IMR-90 (cell line): ENCODE measurements at regions not wholly inside any gene's neighbourhood (a gene's known extent, or its start where the extent isn't known, plus 50 kb on each side); places are given as distances from the start of the nearest gene placed in this dataset.

Experiments
- ATAC-seq: fragments of 200-7000 bp; cut with Tn5 transposase; 2 replicates; pipeline ENCODE4 v1.9.1; 2020; ENCODE audit warnings: low read depth, mild to moderate bottlenecking, moderate library complexity
- BruUV-seq: library from RNA; stranded (reverse); fragments of 400-500 nt; replicated peaks from 2 replicates; lab custom pipeline; 2021; lab: Mats Ljungman, UMichigan
- CTCF ChIA-PET: fragments of 300-600 bp; formaldehyde crosslinking; extraction: SDS; loops from one replicate; lab custom pipeline; 2021; ENCODE audit warnings: antibody characterized with exemption; lab: Yijun Ruan, JAX
- POLR2A ChIA-PET: fragments of 300-600 bp; sonication (Branson Sonifier 250); formaldehyde crosslinking; loops from one replicate; lab custom pipeline; 2022; ENCODE audit warnings: antibody characterized with exemption; ENCODE audit not compliant: unreplicated experiment; lab: Charles Lee
- DNase-seq: peaks from one replicate; pipeline ENCODE4 v3.0.0; 2013
- H2AFZ ChIP-seq: replicated peaks from 2 replicates; pipeline ENCODE3; 2013; ENCODE audit warnings: low read length, mild to moderate bottlenecking; ENCODE audit not compliant: poor library complexity
- H2AK5ac ChIP-seq: 2 replicates; pipeline ENCODE4 v1.6.1; 2013; ENCODE audit warnings: low read depth, low read length, inconsistent platforms
- H2AK9ac ChIP-seq: replicated peaks from 2 replicates; pipeline ENCODE3; 2013; ENCODE audit warnings: mild to moderate bottlenecking, low read depth, low read length, moderate library complexity; ENCODE audit not compliant: poor library complexity
- H2BK120ac ChIP-seq: 2 replicates; pipeline ENCODE4 v1.6.1; 2013; ENCODE audit warnings: low read depth, low read length, inconsistent platforms
- H2BK15ac ChIP-seq: 3 replicates; pipeline ENCODE4 v1.6.1; 2013; ENCODE audit warnings: low read depth, low read length, inconsistent platforms
- H2BK20ac ChIP-seq: 2 replicates; pipeline ENCODE4 v1.6.1; 2013; ENCODE audit warnings: low read depth, mild to moderate bottlenecking, inconsistent platforms, low read length, moderate library complexity
- H2BK5ac ChIP-seq: 2 replicates; pipeline ENCODE4 v1.6.1; 2013; ENCODE audit warnings: mild to moderate bottlenecking, low read depth, low read length, inconsistent platforms; ENCODE audit not compliant: poor library complexity, severe bottlenecking
- H3K14ac ChIP-seq: replicated peaks from 2 replicates; pipeline ENCODE4 v1.6.1; 2013; ENCODE audit warnings: low read depth, low read length, inconsistent platforms
- H3K18ac ChIP-seq: 2 replicates; pipeline ENCODE4 v1.6.1; 2013; ENCODE audit warnings: low read depth, low read length, control low read depth
- H3K23ac ChIP-seq: 2 replicates; pipeline ENCODE4 v1.6.1; 2013; ENCODE audit warnings: low read depth, low read length, inconsistent platforms
- H3K27ac ChIP-seq: 2 replicates; pipeline ENCODE4 v1.5.1; 2013; ENCODE audit warnings: mild to moderate bottlenecking, control low read depth, low read length; ENCODE audit not compliant: insufficient read depth
- H3K27me3 ChIP-seq: 2 replicates; pipeline ENCODE4 v1.6.1; 2013; ENCODE audit warnings: low read length; ENCODE audit not compliant: control insufficient read depth, insufficient read depth
- H3K36me3 ChIP-seq: 2 replicates; pipeline ENCODE4 v1.6.1; 2013; ENCODE audit warnings: low read length, mixed read lengths; ENCODE audit not compliant: control insufficient read depth, insufficient read depth
- H3K4ac ChIP-seq: 2 replicates; pipeline ENCODE4 v1.6.1; 2013; ENCODE audit warnings: low read depth, low read length, inconsistent platforms
- H3K4me1 ChIP-seq: 2 replicates; pipeline ENCODE4 v1.6.1; 2013; ENCODE audit warnings: low read length, mixed read lengths; ENCODE audit not compliant: control insufficient read depth, insufficient read depth
- H3K4me2 ChIP-seq: 2 replicates; pipeline ENCODE4 v1.6.1; 2013; ENCODE audit warnings: low read depth, mild to moderate bottlenecking, control low read depth, low read length, moderate library complexity
- H3K4me3 ChIP-seq: 2 replicates; pipeline ENCODE4 v1.5.1; 2013; ENCODE audit warnings: low read depth, mild to moderate bottlenecking, control low read depth, low read length, moderate library complexity; ENCODE audit not compliant: insufficient read depth
- H3K56ac ChIP-seq: 2 replicates; pipeline ENCODE4 v1.6.1; 2013; ENCODE audit warnings: low read length, inconsistent platforms; ENCODE audit not compliant: insufficient read depth; ENCODE audit errors: extremely low read depth
- H3K79me1 ChIP-seq, 2 experiments: 2 replicates each; pipeline ENCODE4 v1.6.1; 2013; ENCODE audit warnings: low read length in 2 of 2, inconsistent platforms in 1 of 2, low read depth in 1 of 2
- H3K9ac ChIP-seq: 2 replicates; pipeline ENCODE4 v1.6.1; 2013; ENCODE audit warnings: low read depth, low read length, control low read depth
- H3K9me1 ChIP-seq: 2 replicates; pipeline ENCODE4 v1.6.1; 2013; ENCODE audit warnings: low read length, inconsistent platforms; ENCODE audit not compliant: insufficient read depth
- H3K9me3 ChIP-seq: 2 replicates; pipeline ENCODE4 v1.6.1; 2013; ENCODE audit warnings: low read length; ENCODE audit not compliant: control insufficient read depth, insufficient read depth
- H4K20me1 ChIP-seq: 2 replicates; pipeline ENCODE4 v1.6.1; 2013; ENCODE audit warnings: low read length, inconsistent platforms; ENCODE audit not compliant: insufficient read depth
- H4K5ac ChIP-seq: 2 replicates; pipeline ENCODE4 v1.6.1; 2013; ENCODE audit warnings: mild to moderate bottlenecking, low read depth, low read length, control low read depth
- H4K8ac ChIP-seq, 2 experiments: 2 replicates each; pipeline ENCODE4 v1.6.1; 2013; ENCODE audit warnings: low read depth in 2 of 2, low read length in 2 of 2, control low read depth in 1 of 2, inconsistent platforms in 1 of 2
- H4K91ac ChIP-seq: 2 replicates; pipeline ENCODE4 v1.6.1; 2013; ENCODE audit warnings: low read depth, low read length, inconsistent platforms; ENCODE audit not compliant: insufficient read depth
- CEBPB ChIP-seq: IDR thresholded peaks from 2 replicates; pipeline ENCODE4 v1.6.1; 2012; ENCODE audit warnings: low read depth, low read length, improper control_type of control experiment
- FOS ChIP-seq: fragments of 150-350 bp; IDR thresholded peaks from 2 replicates; pipeline ENCODE4 v1.6.1; 2016; ENCODE audit warnings: low read depth, low read length
- MAFK ChIP-seq: IDR thresholded peaks from 2 replicates; pipeline ENCODE4 v1.6.1; 2012; ENCODE audit warnings: low read depth, low read length, improper control_type of control experiment
- MAZ ChIP-seq: IDR thresholded peaks from 2 replicates; pipeline ENCODE4 v1.6.1; 2012; ENCODE audit warnings: low read depth, mild to moderate bottlenecking, low read length, improper control_type of control experiment, moderate library complexity, borderline replicate concordance
- POLR2A ChIP-seq: IDR thresholded peaks from 2 replicates; pipeline ENCODE4 v1.6.1; 2012; ENCODE audit warnings: mild to moderate bottlenecking, low read depth, low read length
- RAD21 ChIP-seq: IDR thresholded peaks from 2 replicates; pipeline ENCODE4 v1.6.1; 2012; ENCODE audit warnings: low read length, improper control_type of control experiment
- RCOR1 ChIP-seq: IDR thresholded peaks from 2 replicates; pipeline ENCODE4 v1.6.1; 2012; ENCODE audit warnings: mild to moderate bottlenecking, low read length, improper control_type of control experiment; ENCODE audit not compliant: insufficient replicate concordance
- RFX5 ChIP-seq: IDR thresholded peaks from 2 replicates; pipeline ENCODE4 v1.8.0; 2012; ENCODE audit warnings: low read depth, mild to moderate bottlenecking, low read length, moderate library complexity
- WGBS, 2 experiments: methylation state at CpG; one replicate each; pipeline versions ENCODE4 v1.1.5 to v1.1.7; 2013; ENCODE audit warnings: missing lambda C conversion rate in 2 of 2; ENCODE audit not compliant: insufficient read length in 1 of 2; ENCODE audit errors: extremely low coverage in 2 of 2; 5-methylcytosine and 5-hydroxymethylcytosine counted together
- dilution Hi-C: fragments of 300-500 bp; cut with HindIII; formaldehyde crosslinking; loops from one replicate; pipeline ENCODE4 v1.14.3; 2018; ENCODE audit warnings: low sequenced_read_pairs; ENCODE audit not compliant: unreplicated experiment
- in situ Hi-C: fragments of 300-500 bp; cut with MboI; formaldehyde crosslinking; loops from 3 replicates; pipeline ENCODE4 v1.14.3; 2019; ENCODE audit warnings: low sequenced_read_pairs, inconsistent platforms, mixed read lengths
- intact Hi-C: fragments of 100-400 bp; cut with micrococcal nuclease; formaldehyde crosslinking; loops from 2 replicates; pipeline ENCODE4 v1.10.0; 2022
- TF ChIP-seq, protein P1 (sequence below): conservative IDR thresholded peaks from 2 replicates; pipeline ENCODE4 v1.5.1; 2012; ENCODE audit warnings: mild to moderate bottlenecking, low read depth, low read length, improper control_type of control experiment
- TF ChIP-seq, protein P2 (sequence below): fragments of 150-350 bp; IDR thresholded peaks from 2 replicates; pipeline ENCODE4 v1.6.1; 2016; ENCODE audit warnings: low read depth, mild to moderate bottlenecking, low read length, moderate library complexity, borderline replicate concordance
- TF ChIP-seq, protein P3 (sequence below): fragments of 150-350 bp; IDR thresholded peaks from 2 replicates; pipeline ENCODE4 v1.6.1; 2017; ENCODE audit warnings: mild to moderate bottlenecking, antibody characterized with exemption, low read length, low read depth

DNA sequence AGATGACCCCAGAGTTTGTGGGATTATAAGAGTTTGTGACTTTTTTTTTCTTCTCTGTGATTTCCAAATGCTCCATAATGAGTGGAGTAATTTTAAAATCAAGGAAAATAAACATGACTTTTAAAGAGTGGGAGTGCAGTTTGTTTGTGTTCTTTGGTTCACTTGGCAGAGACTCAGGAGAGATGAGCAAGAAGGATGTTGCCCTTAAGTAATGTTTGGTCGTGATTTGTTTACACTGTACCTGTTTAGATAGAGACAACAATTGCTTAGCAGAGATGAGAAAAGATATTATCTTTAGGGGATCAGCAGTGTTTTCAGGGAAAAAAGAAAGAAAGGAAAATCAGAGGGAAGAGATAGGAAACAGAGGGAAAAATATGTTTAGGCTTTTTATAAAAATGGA, 170.8 kb downstream of the ADSS2 start:
- ChIA-PET CTCF (interaction anchor here (0.6 to 1.4 kb wide), 2 partner anchors 18 to 326 kb away, joined by 3 to 6 read pairs; no protein-coding TSS in a partner anchor), POLR2A (no interaction called here)
- no TSS peak for BruUV-seq
- Histone ChIP-seq H3K79me1 (no peaks in the 10 kb centered on the region), H2BK5ac (no peak overlapping the region), H3K9me3 (no peaks in the 10 kb centered on the region), H4K20me1 (no peaks in the 10 kb centered on the region), H3K36me3 (no peaks in the 10 kb centered on the region), H3K14ac (no peak overlapping the region), H3K4me3 (no peak overlapping the region), H2BK20ac (no peak overlapping the region), H3K56ac (no peak overlapping the region), H3K23ac (no peak overlapping the region), H3K18ac (no peak overlapping the region), H4K5ac (no peak overlapping the region), H2AK5ac (no peak overlapping the region), H2BK120ac (no peak overlapping the region), H3K27me3 (no peaks in the 10 kb centered on the region; the same call in 1 of the 2 replicates), H4K8ac (no peak overlapping the region), H3K27ac (no peak overlapping the region), H3K4me1 (peaks cover 5% of the 10 kb centered on the region; the same call in 1 of the 2 replicates), H3K9ac (no peak overlapping the region), H3K4me2 (peak overlapping the region; percentile 17; the same call in 1 of the 2 replicates), H2AK9ac (no peak overlapping the region), H2AFZ (no peak overlapping the region), H3K4ac (no peak overlapping the region), H2BK15ac (no peak overlapping the region), H3K9me1 (peaks cover 9% of the 10 kb centered on the region; the same call in 1 of the 2 replicates), H4K91ac (no peak overlapping the region)
- DNase-seq (peak; percentile 83), ATAC-seq (peak; percentile 81)
- 0% methylated on average over 1 of the region's 1 CpG; no CpG with 5 or more reads in 1 of the 2 experiments for WGBS, 2 experiments
- in situ Hi-C loops = loop anchor here (25.0 kb wide), 1 partner anchor 794 kb away; no protein-coding TSS in a partner anchor
- intact Hi-C loops = no loop called here
- dilution Hi-C loops = no loop called here
- TF ChIP-seq, protein P1, sequence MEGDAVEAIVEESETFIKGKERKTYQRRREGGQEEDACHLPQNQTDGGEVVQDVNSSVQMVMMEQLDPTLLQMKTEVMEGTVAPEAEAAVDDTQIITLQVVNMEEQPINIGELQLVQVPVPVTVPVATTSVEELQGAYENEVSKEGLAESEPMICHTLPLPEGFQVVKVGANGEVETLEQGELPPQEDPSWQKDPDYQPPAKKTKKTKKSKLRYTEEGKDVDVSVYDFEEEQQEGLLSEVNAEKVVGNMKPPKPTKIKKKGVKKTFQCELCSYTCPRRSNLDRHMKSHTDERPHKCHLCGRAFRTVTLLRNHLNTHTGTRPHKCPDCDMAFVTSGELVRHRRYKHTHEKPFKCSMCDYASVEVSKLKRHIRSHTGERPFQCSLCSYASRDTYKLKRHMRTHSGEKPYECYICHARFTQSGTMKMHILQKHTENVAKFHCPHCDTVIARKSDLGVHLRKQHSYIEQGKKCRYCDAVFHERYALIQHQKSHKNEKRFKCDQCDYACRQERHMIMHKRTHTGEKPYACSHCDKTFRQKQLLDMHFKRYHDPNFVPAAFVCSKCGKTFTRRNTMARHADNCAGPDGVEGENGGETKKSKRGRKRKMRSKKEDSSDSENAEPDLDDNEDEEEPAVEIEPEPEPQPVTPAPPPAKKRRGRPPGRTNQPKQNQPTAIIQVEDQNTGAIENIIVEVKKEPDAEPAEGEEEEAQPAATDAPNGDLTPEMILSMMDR = no peak
- TF ChIP-seq CEBPB (peak; percentile 49), RAD21 (no peak), RCOR1 (peak; percentile 9), FOS (no peak), RFX5 (no peak), MAFK (no peak), MAZ (no peak), POLR2A (no peak)
- TF ChIP-seq, protein P2, sequence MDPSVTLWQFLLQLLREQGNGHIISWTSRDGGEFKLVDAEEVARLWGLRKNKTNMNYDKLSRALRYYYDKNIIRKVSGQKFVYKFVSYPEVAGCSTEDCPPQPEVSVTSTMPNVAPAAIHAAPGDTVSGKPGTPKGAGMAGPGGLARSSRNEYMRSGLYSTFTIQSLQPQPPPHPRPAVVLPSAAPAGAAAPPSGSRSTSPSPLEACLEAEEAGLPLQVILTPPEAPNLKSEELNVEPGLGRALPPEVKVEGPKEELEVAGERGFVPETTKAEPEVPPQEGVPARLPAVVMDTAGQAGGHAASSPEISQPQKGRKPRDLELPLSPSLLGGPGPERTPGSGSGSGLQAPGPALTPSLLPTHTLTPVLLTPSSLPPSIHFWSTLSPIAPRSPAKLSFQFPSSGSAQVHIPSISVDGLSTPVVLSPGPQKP = no peak
- TF ChIP-seq, protein P3, sequence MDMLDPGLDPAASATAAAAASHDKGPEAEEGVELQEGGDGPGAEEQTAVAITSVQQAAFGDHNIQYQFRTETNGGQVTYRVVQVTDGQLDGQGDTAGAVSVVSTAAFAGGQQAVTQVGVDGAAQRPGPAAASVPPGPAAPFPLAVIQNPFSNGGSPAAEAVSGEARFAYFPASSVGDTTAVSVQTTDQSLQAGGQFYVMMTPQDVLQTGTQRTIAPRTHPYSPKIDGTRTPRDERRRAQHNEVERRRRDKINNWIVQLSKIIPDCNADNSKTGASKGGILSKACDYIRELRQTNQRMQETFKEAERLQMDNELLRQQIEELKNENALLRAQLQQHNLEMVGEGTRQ = no peak
